ENCODE measurements at regions not wholly inside any gene's neighbourhood (a gene's known extent, or its start where the extent isn't known, plus 50 kb on each side); places are given as distances from the start of the nearest gene placed in this dataset.

DNA sequence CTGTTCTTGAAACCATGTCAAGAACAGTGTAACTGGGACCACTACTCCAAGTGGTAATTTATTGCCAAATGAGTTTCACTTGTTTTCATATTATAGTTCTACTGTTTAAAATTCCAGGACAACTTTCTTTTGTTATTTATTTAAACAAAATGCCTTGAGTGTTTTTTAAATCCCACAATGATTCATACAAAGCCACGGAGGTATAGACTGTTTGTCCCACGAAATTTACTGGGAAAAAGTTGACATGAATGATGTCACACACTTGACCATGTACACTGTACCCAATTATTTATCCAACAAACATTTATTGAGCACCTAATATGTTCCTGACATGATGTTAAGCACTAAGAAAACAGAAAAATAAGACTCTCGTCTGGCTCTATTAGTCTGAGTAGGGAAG, 243.9 kb upstream of the SIX2 start:
- in situ Hi-C loops (cut with HindIII; ENCODE audit: low pct_unique_long_range_greater_than_20kb, low sequenced_read_pairs): no loop called here
- DNase-seq (ENCODE audit: low read depth in 1 of 2, low spot score in 1 of 2): no peak
- no peak for TF ChIP-seq JUND (IDR thresholded peaks at IDR 0.05; ENCODE audit: low read depth)

DNA sequence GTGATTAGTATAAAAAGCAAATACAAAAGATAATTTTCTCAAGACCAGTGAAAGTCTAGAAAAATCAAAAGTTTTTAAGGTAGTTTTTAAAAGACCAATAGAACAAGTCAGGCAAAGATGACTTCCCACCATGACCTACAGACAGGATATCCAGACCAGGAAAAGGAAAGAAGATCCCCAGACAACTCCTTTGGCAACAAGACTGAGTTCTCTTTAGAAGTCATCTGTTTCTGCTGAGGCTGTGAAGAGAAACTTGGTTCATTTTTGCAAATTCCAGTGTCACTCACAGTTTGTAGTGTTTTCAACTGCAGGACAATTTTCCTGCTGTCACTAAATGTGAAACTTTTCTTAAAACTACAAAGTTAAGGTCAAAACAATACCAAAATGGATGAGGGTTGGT, 240.9 kb upstream of the SIX2 start:
- DNase-seq (ENCODE audit: low read depth in 1 of 2, low spot score in 1 of 2): no peak
- in situ Hi-C loops (cut with HindIII; ENCODE audit: low pct_unique_long_range_greater_than_20kb, low sequenced_read_pairs): no loop called here

DNA sequence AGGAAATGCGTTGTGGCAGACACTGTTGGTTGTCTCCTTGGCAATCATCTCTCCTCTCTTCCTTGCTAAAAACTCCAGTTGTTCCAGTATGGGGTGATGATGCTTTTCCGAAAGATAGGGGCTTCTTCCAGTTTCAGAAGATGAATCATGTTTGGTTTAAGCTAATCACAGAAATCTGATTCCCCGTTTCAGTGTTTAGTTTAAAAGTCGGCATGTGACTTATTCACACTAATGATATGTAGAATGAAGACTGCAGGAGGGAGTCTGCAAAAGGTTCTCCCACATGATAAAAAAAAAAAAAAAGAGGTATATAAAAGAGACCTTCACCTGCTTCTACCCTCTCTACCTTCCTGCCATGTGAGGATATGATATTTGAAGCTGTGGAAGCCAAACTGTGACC, 239.0 kb upstream of the SIX2 start:
- in situ Hi-C loops (cut with HindIII; ENCODE audit: low pct_unique_long_range_greater_than_20kb, low sequenced_read_pairs): no loop called here
- DNase-seq (ENCODE audit: low read depth in 1 of 2, low spot score in 1 of 2): no peak
- no peak for TF ChIP-seq JUND (IDR thresholded peaks at IDR 0.05; ENCODE audit: low read depth)

More for the DNA sequence above, 240.9 kb upstream of the SIX2 start:
- no peak for TF ChIP-seq JUND (IDR thresholded peaks at IDR 0.05; ENCODE audit: low read depth)

DNA sequence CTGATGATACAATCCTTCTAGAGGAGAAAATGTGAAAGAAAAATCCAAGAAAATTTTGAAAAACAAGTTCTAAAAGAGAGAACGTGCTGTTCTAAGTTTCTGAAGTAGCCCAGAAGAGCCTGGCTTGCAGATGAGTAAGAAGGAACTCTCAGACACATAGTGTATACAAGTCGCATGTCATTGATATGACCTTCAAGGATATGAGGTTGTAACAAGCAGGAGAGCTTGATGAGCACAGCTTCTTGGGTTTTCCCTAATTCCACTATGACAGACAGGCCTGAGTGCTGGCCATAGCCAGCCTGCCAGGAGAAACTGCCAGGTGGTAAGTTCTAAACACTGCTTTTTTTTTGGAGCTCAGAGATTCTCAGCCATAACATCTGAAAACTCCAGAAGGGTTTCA, 235.7 kb upstream of the SIX2 start:
- DNase-seq (ENCODE audit: low read depth in 1 of 2, low spot score in 1 of 2): no peak
- no peak for TF ChIP-seq JUND (IDR thresholded peaks at IDR 0.05; ENCODE audit: low read depth)
- in situ Hi-C loops (cut with HindIII; ENCODE audit: low pct_unique_long_range_greater_than_20kb, low sequenced_read_pairs): no loop called here

DNA sequence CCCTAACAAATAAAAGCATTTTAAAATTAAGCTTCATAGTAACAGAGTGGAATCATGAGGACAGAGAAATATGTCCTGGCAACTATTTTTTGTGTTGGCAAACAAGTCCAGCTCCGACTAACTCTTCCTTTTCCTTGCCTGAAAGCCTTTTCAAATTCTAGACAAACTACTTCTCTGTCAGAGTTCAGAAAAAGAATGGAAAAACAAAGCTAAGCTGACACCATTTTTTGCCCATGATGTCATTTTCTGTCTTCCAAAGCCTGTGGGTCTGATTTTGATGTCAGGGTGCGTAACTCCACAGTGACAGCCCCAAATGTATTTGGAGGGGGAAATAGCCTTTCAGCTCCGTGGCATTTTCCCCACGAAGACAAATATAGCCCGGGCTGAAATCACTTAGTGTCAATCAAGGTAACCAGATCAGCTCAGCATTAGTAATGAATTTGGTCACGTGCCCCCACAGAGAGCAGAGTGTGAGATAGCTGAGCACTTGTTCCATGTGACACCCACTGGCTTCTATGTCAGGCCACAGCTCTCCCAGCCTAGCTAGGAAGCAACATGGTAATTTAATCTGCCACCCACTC, 233.0 kb upstream of the SIX2 start:
- no peak for DNase-seq (ENCODE audit: low read depth in 1 of 2, low spot score in 1 of 2)
- no peak for TF ChIP-seq JUND (IDR thresholded peaks at IDR 0.05; ENCODE audit: low read depth)
- in situ Hi-C loops (cut with HindIII; ENCODE audit: low pct_unique_long_range_greater_than_20kb, low sequenced_read_pairs): no loop called here

DNA sequence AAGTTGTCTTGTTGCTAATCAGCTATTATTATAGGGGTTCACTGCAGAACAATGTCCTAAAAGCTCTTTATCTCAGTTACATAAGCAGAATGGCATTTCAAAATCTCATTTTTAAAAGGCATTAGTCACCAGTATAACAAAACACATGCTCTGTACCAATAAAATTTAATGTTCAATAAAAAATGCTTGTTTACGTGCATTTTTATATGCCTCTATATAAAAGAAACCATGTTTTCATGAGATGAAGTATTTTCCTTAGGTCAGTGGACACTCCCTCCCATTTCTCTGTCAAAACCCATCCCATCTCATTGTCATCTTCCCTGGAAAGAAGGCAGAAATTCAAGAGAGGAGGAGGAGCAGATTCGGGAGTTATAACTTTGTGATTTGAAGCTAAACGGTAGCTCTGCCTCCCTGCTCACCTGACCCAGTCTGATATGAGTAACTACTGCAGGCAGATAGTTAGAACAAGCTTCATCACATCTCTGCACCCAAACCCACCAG, 231.9 kb upstream of the SIX2 start:
- no peak for TF ChIP-seq JUND (IDR thresholded peaks at IDR 0.05; ENCODE audit: low read depth)
- no peak for DNase-seq (ENCODE audit: low read depth in 1 of 2, low spot score in 1 of 2)
- in situ Hi-C loops (cut with HindIII; ENCODE audit: low pct_unique_long_range_greater_than_20kb, low sequenced_read_pairs): no loop called here

DNA sequence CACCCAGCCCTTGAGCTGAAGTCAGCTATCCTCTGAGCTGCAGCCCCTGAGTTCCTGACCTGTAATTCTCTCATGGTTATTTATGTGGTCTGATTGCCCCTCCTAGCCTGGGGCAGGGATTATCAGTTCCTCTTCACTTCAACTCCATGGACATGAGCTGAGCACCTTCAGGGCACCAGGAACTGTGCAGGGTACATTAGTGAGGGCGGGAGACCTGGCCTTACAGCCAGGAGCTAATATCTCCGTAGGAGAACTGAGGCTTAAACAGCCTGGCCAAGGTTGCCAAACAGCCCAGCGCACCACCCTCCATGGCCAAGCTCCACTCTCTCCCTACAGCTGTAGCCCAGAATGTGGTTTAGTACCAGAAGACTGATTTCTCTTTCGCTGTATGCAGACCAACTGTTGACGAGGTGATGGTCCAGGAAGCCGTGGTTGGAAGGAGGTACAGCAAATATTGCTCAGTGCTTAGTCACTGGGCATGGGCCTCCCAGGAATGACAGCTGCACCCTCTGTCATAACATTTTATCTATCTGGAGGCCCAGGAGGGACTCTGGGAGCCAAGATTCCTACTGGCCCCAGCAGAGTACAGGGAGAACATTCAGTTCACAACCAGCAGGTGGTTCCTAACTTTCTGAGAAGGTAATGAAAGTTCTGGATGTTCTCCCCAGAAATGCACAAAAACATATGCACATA, 228.7 kb upstream of the SIX2 start:
- no peak for TF ChIP-seq JUND (IDR thresholded peaks at IDR 0.05; ENCODE audit: low read depth)
- DNase-seq (ENCODE audit: low read depth in 1 of 2, low spot score in 1 of 2): no peak
- in situ Hi-C loops (cut with HindIII; ENCODE audit: low pct_unique_long_range_greater_than_20kb, low sequenced_read_pairs): no loop called here

DNA sequence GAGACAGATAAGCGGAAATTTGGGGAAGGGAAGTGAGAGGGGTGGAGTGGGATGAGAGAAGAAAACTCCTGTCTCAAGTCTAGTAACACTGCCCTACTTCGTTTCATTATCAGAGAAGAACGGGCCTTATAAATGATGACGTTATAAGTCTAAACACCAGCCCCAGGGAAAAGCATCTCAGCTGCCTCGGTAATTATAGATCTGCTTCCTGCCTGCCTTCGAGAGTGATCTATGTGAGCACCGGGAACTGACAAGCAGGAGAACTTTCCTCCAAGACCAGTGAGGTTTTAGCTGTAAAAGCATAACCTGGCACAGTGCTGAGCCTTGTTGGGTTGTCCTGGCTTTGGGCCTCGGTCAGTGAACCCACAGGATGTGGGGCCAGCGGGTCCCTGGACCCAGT, 227.9 kb upstream of the SIX2 start:
- in situ Hi-C loops (cut with HindIII; ENCODE audit: low pct_unique_long_range_greater_than_20kb, low sequenced_read_pairs): no loop called here
- no peak for DNase-seq (ENCODE audit: low read depth in 1 of 2, low spot score in 1 of 2)

DNA sequence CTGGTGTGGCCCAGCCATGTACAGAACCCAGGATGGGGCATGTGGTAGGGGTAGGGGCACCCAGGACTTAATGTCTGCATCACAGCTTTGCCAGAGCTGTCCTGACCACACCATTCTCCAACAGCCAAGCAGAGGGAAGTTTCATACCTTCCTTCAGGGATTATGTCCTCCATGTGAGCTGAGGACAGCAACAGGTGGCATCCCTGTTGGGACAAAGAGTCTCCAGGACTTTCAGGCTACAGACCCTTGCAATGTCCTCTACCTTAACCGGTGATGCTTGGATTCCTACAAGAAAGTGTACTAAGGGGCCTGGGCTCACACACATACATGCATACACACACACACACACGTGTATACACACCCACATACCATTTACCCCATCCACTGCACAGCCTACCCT, 227.0 kb upstream of the SIX2 start:
- in situ Hi-C loops (cut with HindIII; ENCODE audit: low pct_unique_long_range_greater_than_20kb, low sequenced_read_pairs): no loop called here
- DNase-seq (ENCODE audit: low read depth in 1 of 2, low spot score in 1 of 2): no peak
- no peak for TF ChIP-seq JUND (IDR thresholded peaks at IDR 0.05; ENCODE audit: low read depth)

More for the DNA sequence above, 227.9 kb upstream of the SIX2 start:
- TF ChIP-seq JUND (IDR thresholded peaks at IDR 0.05; ENCODE audit: low read depth): no peak

DNA sequence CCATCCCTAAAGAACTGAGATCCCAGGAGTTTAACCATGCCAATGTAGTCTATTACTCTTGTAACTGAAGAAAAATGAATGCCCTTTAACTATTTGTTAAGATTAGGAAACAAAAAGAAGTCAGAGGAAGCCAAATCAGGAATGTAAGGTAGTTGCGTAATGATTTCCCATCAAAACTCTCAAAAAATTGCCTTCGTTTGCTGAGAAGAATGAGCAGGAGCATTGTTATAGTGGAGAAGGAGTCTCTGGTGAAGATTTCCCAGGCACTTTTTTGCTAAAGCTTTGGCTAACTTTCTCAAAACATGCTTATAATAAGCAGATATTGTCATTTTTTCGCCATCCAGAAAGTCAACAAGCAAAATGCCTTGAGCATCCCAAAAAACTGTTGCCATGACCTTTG, 224.0 kb upstream of the SIX2 start:
- TF ChIP-seq JUND (IDR thresholded peaks at IDR 0.05; ENCODE audit: low read depth): no peak
- in situ Hi-C loops (cut with HindIII; ENCODE audit: low pct_unique_long_range_greater_than_20kb, low sequenced_read_pairs): no loop called here
- no peak for DNase-seq (ENCODE audit: low read depth in 1 of 2, low spot score in 1 of 2)

DNA sequence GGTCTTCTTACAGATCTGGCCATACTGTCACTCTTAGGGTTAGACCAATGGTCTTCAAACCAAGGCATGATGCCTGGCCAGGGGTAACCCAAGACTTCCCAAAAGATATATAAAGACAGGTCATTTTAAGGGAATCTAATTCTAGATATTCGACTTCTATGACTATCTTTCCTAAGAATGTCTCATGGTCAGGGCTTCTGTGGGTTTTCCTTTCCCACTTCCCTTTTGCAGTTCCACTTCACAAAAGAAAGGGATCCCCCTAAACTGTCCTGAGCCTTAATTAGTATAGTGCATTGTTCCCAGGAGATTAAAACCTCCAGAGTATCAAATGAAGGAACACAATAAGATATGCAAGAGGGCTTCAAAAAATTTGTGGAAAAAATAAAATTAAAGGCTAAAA, 223.6 kb upstream of the SIX2 start:
- in situ Hi-C loops (cut with HindIII; ENCODE audit: low pct_unique_long_range_greater_than_20kb, low sequenced_read_pairs): no loop called here
- DNase-seq (ENCODE audit: low read depth in 1 of 2, low spot score in 1 of 2): no peak
- TF ChIP-seq JUND (IDR thresholded peaks at IDR 0.05; ENCODE audit: low read depth): no peak

DNA sequence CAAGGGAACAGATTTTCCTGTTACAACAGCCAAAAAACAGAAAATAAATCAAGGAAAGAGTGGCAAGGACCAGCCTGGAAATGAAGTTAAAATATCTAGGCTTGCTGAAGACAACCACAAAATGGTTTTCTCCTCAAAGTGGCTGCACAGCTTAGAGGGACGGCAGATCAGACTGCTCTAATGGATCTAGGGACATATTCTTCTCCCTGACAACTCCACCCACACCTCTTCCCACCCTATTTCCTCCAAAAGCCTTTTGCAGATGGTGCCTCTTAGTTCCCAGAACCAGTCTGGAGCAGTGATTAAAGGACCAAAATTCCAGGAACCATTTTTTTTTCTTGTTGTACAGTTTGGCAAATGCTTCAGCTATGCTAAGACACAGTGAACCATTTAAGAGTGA, 220.2 kb upstream of the SIX2 start:
- in situ Hi-C loops (cut with HindIII; ENCODE audit: low pct_unique_long_range_greater_than_20kb, low sequenced_read_pairs): no loop called here
- no peak for TF ChIP-seq JUND (IDR thresholded peaks at IDR 0.05; ENCODE audit: low read depth)
- DNase-seq (ENCODE audit: low read depth in 1 of 2, low spot score in 1 of 2): no peak

DNA sequence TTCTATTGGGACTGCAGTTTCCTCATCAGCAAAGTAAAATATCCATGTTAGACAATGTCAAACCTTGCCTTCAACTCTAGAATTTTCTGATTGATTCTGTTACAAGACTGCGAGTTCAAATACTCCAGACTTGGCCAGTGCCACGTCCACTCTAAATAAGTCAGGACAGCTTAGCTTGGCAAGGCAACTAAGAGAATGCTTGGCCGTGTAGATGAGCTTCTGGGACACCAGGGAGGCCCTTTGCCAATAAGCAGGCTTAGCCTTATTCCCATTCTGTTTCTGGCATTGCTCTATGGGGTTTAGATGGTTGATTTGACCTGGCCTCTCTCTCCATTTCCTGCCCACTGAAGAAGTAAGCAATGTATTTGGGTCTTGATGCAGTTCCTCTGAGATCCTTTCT, 218.1 kb upstream of the SIX2 start:
- no peak for DNase-seq (ENCODE audit: low read depth in 1 of 2, low spot score in 1 of 2)
- in situ Hi-C loops (cut with HindIII; ENCODE audit: low pct_unique_long_range_greater_than_20kb, low sequenced_read_pairs): no loop called here
- no peak for TF ChIP-seq JUND (IDR thresholded peaks at IDR 0.05; ENCODE audit: low read depth)

DNA sequence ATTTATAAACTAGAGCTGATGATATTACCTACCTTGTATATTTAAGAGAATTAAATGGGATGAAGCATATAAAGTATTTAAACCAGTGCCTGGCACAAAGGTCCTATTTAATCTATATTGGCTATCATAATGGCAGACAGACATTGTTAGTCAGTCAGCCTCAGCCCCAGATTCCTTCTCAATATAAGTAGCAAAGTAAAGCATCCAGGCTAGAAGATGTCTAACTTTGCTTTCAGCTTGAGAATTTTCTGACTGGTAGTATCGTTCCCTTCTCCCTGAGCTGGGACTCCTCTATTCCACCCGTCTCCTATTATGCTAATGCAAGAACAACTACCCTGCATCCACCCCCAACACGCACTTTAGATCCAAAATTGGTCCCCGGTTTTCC, 215.7 kb upstream of the SIX2 start:
- no peak for DNase-seq (ENCODE audit: low read depth in 1 of 2, low spot score in 1 of 2)
- in situ Hi-C loops (cut with HindIII; ENCODE audit: low pct_unique_long_range_greater_than_20kb, low sequenced_read_pairs): no loop called here
- no peak for TF ChIP-seq JUND (IDR thresholded peaks at IDR 0.05; ENCODE audit: low read depth)

Measured in T47D (cell line).